ENCODE measurements at regions not wholly inside any gene's neighbourhood (a gene's known extent, or its start where the extent isn't known, plus 50 kb on each side); places are given as distances from the start of the nearest gene placed in this dataset.

DNA sequence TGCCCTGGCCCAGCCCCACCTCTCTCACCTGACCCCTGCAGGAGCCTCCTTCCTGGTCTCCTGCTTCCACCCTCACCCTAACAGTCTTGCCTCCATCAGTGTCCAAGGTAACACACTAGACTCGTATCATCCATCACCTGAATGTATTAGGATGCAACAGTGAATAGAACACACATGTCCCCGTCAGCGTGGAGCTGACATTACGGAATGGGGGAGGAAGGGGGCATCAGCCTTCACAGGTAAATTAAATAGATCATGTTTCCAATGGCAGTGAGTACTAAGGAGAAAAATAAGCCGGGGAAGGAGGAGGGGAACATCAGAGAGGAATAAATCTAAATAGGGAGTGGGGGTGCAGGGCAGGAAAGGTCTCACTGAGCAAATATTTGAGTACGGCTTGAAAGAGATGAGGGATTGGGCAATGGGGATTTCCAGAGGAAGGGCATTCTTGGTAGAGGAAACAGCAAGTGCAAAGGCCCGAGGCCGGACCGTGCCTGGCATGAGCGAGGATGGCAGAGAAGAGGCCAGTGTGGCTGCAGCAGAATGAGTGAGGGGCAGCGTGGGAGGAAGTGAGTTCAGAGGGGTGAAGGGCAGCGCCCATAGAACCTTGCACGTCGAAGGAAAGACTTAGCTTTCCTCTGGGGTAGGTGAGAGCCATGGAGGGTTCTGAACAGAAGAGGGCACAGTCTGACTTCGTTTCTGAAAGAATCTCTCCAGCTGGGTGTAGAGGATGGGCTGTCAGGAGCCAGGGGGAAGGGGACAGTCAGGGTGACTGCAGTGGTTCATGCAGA lies 110.1 kb upstream of the PTPN1 start:
- Histone ChIP-seq H3K4me1 (ENCODE audit: control insufficient read depth in 1 of 2, insufficient read depth in 2 of 2, low read length in 2 of 2) (peaks cover 8 to 16% of the 10 kb centered on the region in 2 donors), H3K4me3 (ENCODE audit: low read depth in 1 of 2, low read length in 2 of 2) (no peak overlapping the region), H3K27ac (ENCODE audit: low read depth, low read length) (no peak overlapping the region), H3K27me3 (ENCODE audit: control insufficient read depth in 1 of 2, insufficient read depth in 2 of 2, low read length in 2 of 2) (no peaks in the 10 kb centered on the region), H3K36me3 (ENCODE audit: control insufficient read depth in 1 of 2, insufficient read depth in 2 of 2, low read length in 2 of 2) (no peaks in the 10 kb centered on the region), H3K9ac (ENCODE audit: low read depth in 1 of 2, low read length in 2 of 2) (peak overlapping the region in 1 of 2 donors; percentile 32), H3K9me3 (ENCODE audit: control insufficient read depth in 1 of 2, low read length in 2 of 2) (no peaks in the 10 kb centered on the region)

DNA sequence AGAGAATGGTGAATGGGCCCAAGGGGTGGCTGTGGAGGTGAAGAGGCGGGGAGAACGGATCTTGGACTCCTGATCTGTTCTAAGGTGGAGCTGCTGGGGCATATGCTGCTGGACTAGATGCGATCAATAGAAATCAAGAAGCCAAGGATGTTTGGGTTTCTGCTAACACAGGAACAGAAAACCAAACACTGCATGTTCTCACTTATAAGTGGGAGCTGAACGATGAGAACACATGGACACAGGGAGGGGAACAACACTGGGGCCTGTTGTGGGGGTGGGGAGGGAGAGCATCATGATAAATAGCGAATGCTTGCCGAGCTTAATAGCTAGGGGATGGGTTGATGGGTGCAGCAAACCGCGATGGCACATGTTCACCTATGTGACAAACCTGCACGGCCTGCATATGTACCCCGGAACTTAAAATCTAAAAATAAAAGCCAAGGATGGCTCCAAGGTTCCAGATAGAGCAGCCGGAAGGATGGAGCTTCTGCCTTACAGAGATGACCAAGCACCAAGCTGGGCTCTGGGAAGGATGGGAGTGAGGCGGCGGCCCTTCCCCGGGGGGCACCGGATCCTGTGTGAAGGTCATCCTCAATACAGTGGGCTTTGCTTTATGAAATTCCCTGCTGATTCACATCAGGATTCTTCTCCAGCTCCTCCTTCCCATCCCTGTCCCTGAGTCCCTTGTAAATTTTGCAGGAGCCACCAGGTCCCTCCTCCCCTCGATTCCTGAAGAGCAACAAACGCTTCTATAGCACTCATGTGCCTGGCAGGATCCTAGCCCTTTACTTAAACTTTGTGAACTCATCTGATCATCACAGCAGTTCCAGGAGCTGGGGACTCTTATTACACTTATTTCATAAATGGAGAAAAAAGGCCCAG lies 109.2 kb upstream of the PTPN1 start:
- Histone ChIP-seq H3K4me3 (ENCODE audit: low read depth in 1 of 2, low read length in 2 of 2) (no peak overlapping the region), H3K27me3 (ENCODE audit: control insufficient read depth in 1 of 2, insufficient read depth in 2 of 2, low read length in 2 of 2) (no peaks in the 10 kb centered on the region), H3K27ac (ENCODE audit: low read depth, low read length) (no peak overlapping the region), H3K4me1 (ENCODE audit: control insufficient read depth in 1 of 2, insufficient read depth in 2 of 2, low read length in 2 of 2) (peaks cover 8% of the 10 kb centered on the region in 2 donors), H3K9ac (ENCODE audit: low read depth in 1 of 2, low read length in 2 of 2) (peak overlapping the region in 1 of 2 donors; percentile 32), H3K9me3 (ENCODE audit: control insufficient read depth in 1 of 2, low read length in 2 of 2) (no peaks in the 10 kb centered on the region), H3K36me3 (ENCODE audit: control insufficient read depth in 1 of 2, insufficient read depth in 2 of 2, low read length in 2 of 2) (no peaks in the 10 kb centered on the region)

DNA sequence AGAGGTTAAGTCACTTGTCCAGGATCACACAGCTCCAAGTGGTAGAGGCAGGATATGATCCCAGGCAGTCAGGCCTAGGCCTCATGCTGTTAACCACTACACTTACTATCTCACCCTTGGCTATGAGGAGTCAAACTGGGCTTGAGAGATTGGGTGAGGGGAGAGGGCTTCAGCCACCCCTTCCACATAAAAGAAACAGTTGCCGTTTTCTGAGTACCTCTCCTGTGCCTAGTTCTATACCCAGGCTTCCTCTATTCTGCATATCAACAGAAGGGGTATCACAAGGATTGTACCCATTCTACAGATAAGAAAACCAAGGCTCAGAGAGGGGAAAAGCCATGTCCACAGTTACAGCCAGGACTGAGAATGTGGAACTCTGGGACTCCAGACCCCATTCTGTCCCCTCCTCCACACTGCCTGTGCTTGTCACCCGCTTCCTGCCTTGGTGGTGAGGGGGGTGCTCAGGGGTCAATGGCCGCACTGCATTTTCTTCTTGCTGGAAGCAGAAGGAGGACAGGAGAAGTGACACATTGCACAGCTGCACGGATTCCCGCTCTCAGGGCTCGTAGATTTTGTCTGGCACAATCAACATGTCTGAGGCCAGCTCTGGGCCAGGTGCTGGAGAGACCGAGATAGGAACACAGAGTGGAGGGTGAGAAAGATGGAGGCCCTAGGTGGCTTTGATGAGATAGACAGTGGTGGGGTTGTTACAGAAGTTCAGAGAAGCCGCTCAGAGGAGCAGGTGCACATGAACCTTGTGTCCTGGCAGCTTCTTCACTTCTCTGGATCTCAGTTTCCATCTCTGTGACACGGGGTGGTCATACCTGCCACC lies 108.4 kb upstream of the PTPN1 start:
- H3K27me3 ChIP-seq (ENCODE audit: control insufficient read depth in 1 of 2, insufficient read depth in 2 of 2, low read length in 2 of 2) = no peaks in the 10 kb centered on the region
- no peak overlapping the region for H3K4me3 ChIP-seq (ENCODE audit: low read depth in 1 of 2, low read length in 2 of 2)
- H3K36me3 ChIP-seq (ENCODE audit: control insufficient read depth in 1 of 2, insufficient read depth in 2 of 2, low read length in 2 of 2) = no peaks in the 10 kb centered on the region
- no peak overlapping the region for H3K27ac ChIP-seq (ENCODE audit: low read depth, low read length)
- peaks cover 6 to 8% of the 10 kb centered on the region in 2 donors for H3K4me1 ChIP-seq (ENCODE audit: control insufficient read depth in 1 of 2, insufficient read depth in 2 of 2, low read length in 2 of 2)
- H3K9ac ChIP-seq (ENCODE audit: low read depth in 1 of 2, low read length in 2 of 2) = no peak overlapping the region
- no peaks in the 10 kb centered on the region for H3K9me3 ChIP-seq (ENCODE audit: control insufficient read depth in 1 of 2, low read length in 2 of 2)

DNA sequence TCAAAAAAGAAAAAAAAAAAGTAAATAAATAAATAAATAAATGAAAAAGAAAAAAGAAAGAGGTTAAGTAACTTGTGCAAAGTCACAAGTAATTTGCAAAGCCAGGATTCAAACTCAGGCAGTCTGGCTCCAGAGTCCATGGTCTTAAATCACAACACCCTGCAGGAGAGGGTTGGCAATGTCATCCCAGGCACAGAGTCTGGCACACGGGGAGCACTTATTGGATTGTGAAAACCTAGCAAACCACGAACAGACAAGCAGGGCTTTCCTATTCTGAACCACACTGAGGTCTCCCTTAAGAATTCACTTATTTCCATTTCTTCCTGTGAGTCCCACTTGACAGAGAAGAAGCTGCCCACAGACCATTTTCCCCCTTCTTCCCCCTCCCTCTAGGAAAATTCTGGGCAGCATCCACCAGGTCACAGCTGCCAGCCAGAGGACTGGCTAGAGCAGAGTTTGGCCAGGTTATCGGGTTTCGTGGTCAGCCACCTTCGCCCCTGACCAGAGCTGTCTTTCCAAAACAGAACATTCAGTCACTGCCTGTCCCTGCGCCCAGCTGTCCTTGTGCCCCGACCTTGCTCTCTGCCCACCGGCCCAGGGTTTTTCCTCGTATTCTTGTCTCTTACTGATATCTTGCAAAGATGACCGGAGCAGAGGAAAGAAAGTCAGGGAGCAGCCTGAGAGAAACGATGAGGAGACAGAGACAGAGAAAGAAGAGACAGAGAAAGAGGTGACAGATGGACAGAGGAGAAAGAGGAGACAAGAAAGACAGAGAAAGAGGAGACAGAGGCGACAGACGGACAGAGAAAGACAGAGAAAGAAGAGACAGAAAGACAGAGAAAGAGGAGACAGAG lies 106.4 kb upstream of the PTPN1 start:
- no peak overlapping the region for H3K27ac ChIP-seq (ENCODE audit: low read depth, low read length)
- peaks cover 6 to 8% of the 10 kb centered on the region in 2 donors for H3K4me1 ChIP-seq (ENCODE audit: control insufficient read depth in 1 of 2, insufficient read depth in 2 of 2, low read length in 2 of 2)
- H3K9me3 ChIP-seq (ENCODE audit: control insufficient read depth in 1 of 2, low read length in 2 of 2) = no peaks in the 10 kb centered on the region
- H3K36me3 ChIP-seq (ENCODE audit: control insufficient read depth in 1 of 2, insufficient read depth in 2 of 2, low read length in 2 of 2) = no peaks in the 10 kb centered on the region
- H3K27me3 ChIP-seq (ENCODE audit: control insufficient read depth in 1 of 2, insufficient read depth in 2 of 2, low read length in 2 of 2) = no peaks in the 10 kb centered on the region
- H3K4me3 ChIP-seq (ENCODE audit: low read depth in 1 of 2, low read length in 2 of 2) = no peak overlapping the region
- no peak overlapping the region for H3K9ac ChIP-seq (ENCODE audit: low read depth in 1 of 2, low read length in 2 of 2)

DNA sequence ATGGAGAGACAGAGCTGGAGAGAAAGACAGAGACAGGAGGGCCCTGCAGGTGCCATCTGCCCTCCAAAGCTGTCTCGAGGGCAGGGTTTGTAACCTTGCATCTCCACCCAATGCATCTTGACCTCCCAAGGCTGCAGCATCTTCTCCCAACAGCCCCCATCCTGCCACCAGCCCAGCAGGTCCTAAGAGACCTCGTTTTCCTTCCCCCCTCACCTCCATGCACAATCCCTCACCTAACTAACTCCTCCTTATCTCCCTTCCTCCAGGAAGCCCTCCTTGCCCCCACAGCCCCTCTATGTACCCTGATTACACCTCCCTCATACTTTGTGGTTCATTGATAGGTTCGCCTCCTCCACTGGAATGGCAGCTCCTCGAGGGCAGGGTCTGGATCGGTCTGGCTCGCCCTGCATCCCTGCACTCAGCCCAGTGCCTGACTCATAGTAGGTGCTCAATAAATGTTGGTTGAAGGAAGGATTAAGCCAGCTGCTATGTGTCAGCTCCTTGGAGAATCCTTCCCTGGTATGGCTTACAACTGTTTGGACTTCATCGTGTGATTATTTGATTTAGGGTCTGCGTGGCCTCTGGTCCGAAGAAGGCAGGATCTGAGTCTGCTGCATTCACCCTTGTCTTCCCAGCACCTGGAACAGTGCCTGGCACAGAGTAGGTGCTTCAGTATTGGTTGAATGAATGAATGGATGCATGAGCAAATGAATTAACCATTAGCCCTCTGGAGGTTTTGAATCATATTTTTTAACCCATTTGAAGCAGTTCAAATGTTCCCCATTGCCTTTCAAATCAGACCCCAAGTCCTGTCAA lies 105.6 kb upstream of the PTPN1 start:
- Histone ChIP-seq H3K27me3 (ENCODE audit: control insufficient read depth in 1 of 2, insufficient read depth in 2 of 2, low read length in 2 of 2) (no peaks in the 10 kb centered on the region), H3K27ac (ENCODE audit: low read depth, low read length) (no peak overlapping the region), H3K4me1 (ENCODE audit: control insufficient read depth in 1 of 2, insufficient read depth in 2 of 2, low read length in 2 of 2) (peaks cover 8 to 13% of the 10 kb centered on the region in 2 donors), H3K36me3 (ENCODE audit: control insufficient read depth in 1 of 2, insufficient read depth in 2 of 2, low read length in 2 of 2) (no peaks in the 10 kb centered on the region), H3K9me3 (ENCODE audit: control insufficient read depth in 1 of 2, low read length in 2 of 2) (no peaks in the 10 kb centered on the region), H3K9ac (ENCODE audit: low read depth in 1 of 2, low read length in 2 of 2) (no peak overlapping the region), H3K4me3 (ENCODE audit: low read depth in 1 of 2, low read length in 2 of 2) (no peak overlapping the region)

DNA sequence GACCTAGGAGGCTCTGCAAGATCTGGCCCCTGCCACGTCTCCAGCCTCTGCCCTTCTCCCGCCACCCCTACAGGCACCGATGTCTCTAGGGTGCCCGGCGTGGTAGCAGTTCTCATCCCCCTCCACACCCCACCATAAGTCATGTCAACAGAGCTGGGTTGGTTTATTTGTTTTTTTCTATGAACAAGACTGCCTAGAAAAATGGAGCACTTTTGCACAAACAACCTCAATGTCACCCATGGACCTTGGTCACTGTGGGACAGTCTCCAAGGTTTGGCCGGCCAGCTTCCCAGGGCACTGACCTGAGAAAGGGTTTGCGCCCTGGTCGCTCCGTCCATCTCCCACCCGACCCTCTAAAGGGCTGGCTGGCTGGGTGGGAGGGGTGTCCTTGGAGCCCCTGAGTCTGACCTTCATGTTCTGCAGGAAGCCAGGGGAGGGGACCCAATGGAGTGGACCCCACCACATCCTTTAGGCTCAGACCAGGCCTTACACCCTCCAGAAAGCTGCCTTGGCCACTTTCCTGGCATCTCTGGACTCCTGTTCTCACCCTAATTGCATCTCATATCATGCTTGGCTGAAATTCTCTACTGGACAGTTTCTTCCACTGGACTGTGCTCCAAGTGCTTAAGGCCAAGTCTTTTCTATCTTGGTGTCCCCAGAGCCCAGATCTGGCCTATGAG lies 104.8 kb upstream of the PTPN1 start:
- Histone ChIP-seq H3K27ac (ENCODE audit: low read depth, low read length) (no peak overlapping the region), H3K9me3 (ENCODE audit: control insufficient read depth in 1 of 2, low read length in 2 of 2) (no peaks in the 10 kb centered on the region), H3K9ac (ENCODE audit: low read depth in 1 of 2, low read length in 2 of 2) (no peak overlapping the region), H3K4me1 (ENCODE audit: control insufficient read depth in 1 of 2, insufficient read depth in 2 of 2, low read length in 2 of 2) (peaks cover 3 to 8% of the 10 kb centered on the region in 2 donors), H3K4me3 (ENCODE audit: low read depth in 1 of 2, low read length in 2 of 2) (no peak overlapping the region), H3K27me3 (ENCODE audit: control insufficient read depth in 1 of 2, insufficient read depth in 2 of 2, low read length in 2 of 2) (no peaks in the 10 kb centered on the region), H3K36me3 (ENCODE audit: control insufficient read depth in 1 of 2, insufficient read depth in 2 of 2, low read length in 2 of 2) (no peaks in the 10 kb centered on the region)

DNA sequence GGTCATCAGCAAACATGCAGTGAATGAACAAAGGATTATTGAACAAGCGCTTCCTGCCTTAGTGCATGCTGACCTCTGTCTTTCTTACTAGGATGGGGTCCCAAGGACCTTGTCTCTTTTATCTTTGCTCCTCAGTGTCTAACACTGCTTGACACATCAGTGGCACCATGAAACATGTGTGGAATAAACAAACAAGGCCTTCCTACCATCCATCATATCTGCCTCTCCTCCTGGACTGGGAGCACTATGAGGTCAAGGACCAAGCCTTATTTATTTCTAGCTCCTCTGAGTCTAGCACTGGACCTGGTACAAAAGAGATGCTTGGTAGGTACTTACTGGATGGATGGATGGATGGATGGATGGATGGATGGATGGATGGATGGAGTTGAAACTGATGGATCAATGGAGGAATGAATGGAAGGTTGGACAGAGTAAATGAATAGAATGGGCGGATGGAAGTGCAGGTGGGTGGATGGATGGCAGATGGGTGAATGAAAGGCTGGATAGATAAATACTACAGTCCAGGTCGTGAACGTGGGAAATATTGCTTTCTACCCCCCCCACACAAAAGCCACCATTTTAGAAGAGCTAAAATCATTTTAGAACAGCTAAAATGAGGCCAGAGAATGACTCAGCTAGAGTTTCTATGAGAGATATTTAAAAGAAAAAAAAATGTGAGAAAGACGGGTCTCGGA lies 104.1 kb upstream of the PTPN1 start:
- H3K9ac ChIP-seq (ENCODE audit: low read depth in 1 of 2, low read length in 2 of 2) = no peak overlapping the region

DNA sequence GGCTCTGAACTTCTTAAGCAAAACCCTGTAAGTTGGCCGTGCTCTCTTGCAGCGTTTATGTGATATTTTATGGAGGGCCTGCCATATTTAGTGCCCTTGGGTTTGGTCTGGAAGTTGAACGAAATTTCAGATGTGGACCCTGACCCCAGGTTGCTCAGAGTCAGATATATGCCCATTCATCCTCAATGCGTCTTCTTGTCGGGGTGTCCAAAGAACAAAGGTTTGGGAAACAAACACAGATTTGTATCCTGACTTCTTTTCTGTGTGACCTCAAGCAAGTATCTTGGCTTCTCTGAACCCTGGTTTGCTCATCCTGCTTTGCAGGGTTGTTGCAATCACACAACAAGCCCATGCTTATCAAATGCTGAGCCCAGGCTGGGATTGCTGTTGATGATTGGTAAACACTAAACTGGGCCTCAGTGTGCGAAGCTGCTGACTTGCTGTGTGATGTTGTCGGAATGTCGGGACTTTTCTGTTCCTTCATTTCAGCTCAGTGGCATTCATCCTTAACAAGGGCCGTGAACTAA lies 103.5 kb upstream of the PTPN1 start:
- H3K9me3 ChIP-seq (ENCODE audit: control insufficient read depth in 1 of 2, low read length in 2 of 2) = no peaks in the 10 kb centered on the region
- peaks cover 2 to 9% of the 10 kb centered on the region in 2 donors for H3K4me1 ChIP-seq (ENCODE audit: control insufficient read depth in 1 of 2, insufficient read depth in 2 of 2, low read length in 2 of 2)
- no peaks in the 10 kb centered on the region for H3K36me3 ChIP-seq (ENCODE audit: control insufficient read depth in 1 of 2, insufficient read depth in 2 of 2, low read length in 2 of 2)
- H3K4me3 ChIP-seq (ENCODE audit: low read depth in 1 of 2, low read length in 2 of 2) = no peak overlapping the region
- H3K9ac ChIP-seq (ENCODE audit: low read depth in 1 of 2, low read length in 2 of 2) = no peak overlapping the region
- no peak overlapping the region for H3K27ac ChIP-seq (ENCODE audit: low read depth, low read length)
- no peaks in the 10 kb centered on the region for H3K27me3 ChIP-seq (ENCODE audit: control insufficient read depth in 1 of 2, insufficient read depth in 2 of 2, low read length in 2 of 2)

More for the DNA sequence above, 104.1 kb upstream of the PTPN1 start:
- Histone ChIP-seq H3K4me3 (ENCODE audit: low read depth in 1 of 2, low read length in 2 of 2) (no peak overlapping the region), H3K27ac (ENCODE audit: low read depth, low read length) (no peak overlapping the region), H3K36me3 (ENCODE audit: control insufficient read depth in 1 of 2, insufficient read depth in 2 of 2, low read length in 2 of 2) (no peaks in the 10 kb centered on the region), H3K9me3 (ENCODE audit: control insufficient read depth in 1 of 2, low read length in 2 of 2) (no peaks in the 10 kb centered on the region), H3K27me3 (ENCODE audit: control insufficient read depth in 1 of 2, insufficient read depth in 2 of 2, low read length in 2 of 2) (no peaks in the 10 kb centered on the region), H3K4me1 (ENCODE audit: control insufficient read depth in 1 of 2, insufficient read depth in 2 of 2, low read length in 2 of 2) (peaks cover 0 to 7% of the 10 kb centered on the region in 2 donors)

Measured in duodenal mucosa (tissue), 2 donors.